CD4-positive, alpha-beta T cell treated with Interleukin-4 for 1 hour (primary cell): ENCODE measurements at regions not wholly inside any gene's neighbourhood (a gene's known extent, or its start where the extent isn't known, plus 50 kb on each side); places are given as distances from the start of the nearest gene placed in this dataset.

Experiments used
- DNase-seq, 2 donors: peaks; one replicate each; pipeline ENCODE4 v3.0.0-alpha.2; 2020 to 2022

DNA sequence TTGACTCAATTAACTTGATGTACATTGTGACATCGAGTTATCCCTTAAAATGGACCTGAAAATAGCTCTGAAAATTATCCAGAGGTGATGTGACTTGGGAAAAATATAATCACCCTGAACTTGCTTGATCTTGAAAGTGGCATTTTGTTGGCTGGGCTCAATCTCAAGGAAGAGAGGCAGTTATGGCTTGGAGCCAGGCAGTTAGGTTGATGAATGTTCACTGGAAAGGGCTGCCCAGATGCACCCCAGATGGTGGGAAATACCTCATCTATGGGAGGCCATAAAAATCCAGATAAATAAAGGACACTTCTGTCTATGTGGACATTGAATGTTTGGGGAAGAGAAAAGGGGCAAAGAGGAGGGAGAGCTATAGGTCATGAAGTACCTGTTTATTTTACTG lies 55.7 kb upstream of the OR5AN1 start:
- no peak for DNase-seq

DNA sequence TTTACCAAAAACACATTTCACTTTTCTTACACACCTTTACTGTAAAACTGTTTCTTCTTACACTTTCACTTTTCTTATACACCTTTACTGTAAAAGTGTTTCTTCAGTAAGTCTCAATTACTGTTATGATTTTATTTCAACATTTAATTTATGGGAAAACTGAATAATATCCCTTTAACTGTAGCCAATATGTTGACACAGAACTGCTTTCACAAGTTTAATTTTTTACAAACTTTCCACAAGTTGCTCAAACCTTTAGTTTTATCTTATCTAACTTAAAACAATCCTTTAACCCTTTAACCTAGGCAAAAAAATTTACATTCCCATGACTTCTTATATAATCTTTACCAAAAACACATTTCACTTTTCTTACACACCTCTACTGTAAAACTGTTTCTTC lies 63.3 kb upstream of the OR5AN1 start:
- DNase-seq: no peak

DNA sequence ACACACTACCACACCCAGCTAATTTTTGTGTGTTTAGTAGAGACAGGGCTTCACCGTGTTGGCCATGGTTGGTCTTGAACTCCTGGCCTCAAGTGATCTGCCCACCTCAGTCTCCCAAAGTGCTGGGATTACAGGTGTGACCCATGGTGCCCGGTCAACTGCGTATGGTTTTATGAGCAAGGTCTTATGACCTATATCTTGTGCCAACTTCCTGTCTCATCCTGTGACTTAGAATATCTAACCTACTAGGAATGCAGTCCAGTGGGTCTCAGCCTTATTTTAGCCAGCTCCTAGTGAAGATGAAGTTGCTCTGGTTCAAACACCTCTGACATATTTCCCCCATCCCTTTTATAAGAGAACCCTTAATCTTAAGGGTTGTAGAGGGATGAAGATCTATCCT lies 66.1 kb upstream of the OR5AN1 start:
- DNase-seq: no peak

- DNase-seq: no peak
Observed at GRCh38 chr11:59291228-59291627, 67.5 kb upstream of the OR5AN1 start.

DNA sequence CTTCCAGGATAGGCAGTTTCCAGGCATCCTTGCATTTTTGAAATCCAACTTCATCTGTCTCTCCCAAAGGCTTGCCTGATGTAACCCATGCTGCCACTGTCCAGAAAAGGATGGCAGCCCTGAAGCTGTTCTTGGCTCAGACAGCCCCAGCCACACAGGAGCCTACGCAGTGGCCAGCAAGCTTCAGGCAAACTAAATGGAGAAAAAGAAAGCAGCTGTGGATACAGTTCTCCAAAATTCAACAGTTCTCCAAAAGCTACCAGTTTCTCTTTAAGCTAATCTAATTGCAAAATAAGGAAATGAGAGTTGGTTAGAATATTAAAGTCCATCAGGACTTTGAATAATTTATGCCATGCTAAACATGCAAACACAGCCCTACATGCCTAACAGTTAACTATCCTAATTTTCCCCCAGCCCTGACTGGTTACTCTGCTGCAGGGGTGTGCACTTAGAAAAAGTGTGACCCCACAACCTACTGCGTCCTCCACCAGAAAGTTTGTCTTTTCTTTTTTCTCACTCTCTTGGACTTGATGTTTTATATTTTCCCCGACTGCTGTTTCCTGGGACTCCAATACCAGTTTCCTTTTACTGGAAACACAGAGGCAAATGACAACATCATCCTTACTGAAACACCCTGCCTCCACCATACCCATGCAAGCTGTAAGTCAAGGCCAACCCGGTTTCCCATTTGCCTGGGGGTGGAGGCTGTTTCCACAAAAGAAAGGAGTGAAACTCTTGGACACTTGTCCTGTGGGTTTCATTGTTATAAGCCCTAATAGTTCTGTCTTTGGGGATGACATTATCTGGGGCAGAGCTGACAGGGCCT lies 69.1 kb upstream of the OR5AN1 start:
- no peak for DNase-seq

- no peak for DNase-seq
Observed at GRCh38 chr11:59285716-59286260, 72.9 kb upstream of the OR5AN1 start.

DNA sequence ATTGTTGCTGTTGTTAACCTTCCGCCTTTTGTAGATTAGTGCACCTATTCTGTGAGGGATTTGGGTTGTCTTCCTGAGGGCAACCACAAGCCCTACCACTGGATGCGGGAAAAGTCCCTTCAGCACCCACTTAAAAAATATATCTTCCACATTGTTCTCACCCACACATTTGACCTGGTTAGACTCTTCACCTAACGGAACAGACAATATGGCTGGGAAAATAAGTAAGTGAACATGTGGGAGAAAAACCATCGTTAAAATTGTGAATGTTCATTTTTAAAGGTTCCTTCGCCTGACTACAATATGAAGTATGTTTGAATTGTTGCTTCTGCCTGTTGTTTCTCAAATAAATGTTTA lies 72.0 kb upstream of the MPEG1 start:
- no peak for DNase-seq

DNA sequence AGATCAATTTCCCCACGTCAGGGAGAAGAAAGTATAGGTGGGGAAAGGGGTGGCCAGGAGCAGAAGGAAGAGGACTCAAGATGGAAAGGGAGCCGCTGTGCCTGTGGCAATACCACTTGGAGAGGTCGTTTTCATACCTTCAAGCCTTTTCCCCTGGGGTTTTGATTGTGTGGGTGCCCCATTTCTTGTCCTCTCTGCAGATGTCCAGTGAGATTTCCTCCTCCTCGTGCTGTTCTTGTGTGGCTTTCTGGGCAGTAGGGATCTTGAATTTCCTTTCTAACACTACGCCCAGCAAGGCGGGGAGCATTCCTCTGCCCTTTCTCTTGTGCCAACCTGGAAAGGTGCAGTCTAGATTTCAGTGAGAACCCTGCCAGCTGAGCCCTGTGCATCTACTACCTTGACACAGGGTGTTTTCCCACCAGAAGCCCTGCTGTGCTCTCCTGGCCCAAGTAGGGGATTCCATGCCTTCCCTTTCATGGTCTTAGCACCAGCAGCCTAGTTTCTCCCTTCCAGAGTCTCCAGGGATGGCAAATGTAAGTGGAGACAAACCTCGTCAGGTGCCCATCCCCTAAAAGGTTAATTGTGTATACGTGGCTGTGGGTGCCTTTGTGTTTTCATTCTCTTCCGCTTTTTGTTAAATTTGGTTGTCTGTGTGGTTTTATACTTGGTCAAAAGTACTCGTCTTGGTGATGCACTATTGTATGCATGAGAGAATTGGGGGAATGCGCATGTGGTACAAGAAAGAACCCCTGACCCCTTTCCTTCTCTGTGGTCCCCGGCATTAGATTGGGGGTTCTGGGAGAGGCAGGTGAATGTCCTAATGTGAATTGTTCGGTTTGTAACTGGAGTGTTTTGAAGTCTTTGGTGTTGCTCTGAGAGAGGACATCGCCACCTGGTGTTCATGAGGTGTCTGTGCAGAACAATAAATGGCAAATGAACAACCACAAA lies 71.4 kb upstream of the MPEG1 start:
- DNase-seq: peak; percentile 65 to 69

DNA sequence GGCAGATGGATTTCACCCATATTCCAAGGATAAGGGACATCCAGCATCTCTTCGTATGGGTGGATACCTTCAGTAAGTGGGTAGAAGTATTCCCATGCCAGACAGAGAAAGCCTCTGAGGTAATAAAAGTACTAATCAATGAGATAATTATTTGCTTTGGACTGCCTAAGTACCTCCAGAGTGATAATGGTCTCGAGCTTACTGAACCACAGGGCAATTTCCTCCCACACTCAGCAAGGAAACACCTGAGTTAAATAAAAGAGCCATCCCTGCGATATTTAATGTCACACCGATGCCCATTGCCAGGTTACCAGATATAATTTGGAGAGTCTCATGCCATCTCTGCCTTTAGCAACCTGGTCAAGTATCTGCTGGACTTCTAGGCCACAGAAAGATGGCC lies 70.6 kb upstream of the MPEG1 start:
- DNase-seq: no peak

- DNase-seq: no peak
Observed at GRCh38 chr11:59281177-59281576, 68.5 kb upstream of the MPEG1 start.

DNA sequence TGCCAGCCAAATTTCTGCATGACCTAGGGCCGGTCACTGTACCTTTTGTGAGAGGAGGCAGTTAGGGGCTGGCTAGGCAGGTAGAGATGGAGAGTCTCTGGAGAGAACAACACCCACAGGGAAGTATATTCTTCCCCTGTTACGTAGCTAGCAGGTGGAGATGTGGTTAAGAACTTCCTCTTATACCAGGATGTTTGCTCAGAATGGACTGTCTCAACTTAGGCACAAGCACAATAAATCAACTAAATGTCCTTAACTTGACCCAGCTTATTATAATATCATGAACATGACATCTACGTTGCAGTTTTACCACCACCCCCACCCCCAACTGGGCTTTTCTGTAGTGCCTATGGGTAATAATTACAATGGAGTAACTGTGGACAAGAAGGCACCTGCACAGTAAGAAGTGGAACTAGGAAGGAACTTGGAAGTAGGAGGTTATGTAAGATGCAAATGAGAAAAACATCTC lies 60.7 kb upstream of the MPEG1 start:
- DNase-seq: peak; percentile 32 to 63

DNA sequence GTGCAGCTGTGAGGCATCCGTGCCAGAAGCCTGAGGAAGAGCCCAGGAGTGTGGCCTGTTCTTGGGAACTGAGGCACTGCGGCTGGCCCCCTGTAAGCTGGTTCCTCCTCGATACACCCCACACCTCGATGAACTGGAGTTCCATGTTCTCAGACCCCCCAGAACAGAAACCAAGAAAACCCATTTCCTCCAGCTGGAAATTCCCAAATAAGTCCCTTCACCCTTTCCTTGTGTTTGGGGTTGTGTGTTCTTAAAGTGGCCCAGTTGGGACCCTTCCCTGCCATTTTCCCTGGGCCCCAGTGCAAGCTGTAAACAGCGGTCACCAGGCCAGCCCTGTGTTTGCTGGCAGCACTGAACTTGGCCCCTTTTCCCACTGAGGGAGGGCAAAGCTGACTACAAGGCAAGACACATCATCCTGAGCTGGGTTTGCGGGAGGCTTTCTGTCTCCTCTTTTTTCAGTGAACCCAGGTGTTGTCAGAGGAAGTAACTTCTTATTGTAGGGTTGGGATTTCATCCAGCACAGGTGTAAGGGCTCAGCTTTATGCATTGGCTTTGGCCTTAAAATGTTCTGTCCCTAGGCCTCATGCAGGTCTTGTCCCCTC lies 60.1 kb upstream of the MPEG1 start:
- DNase-seq: no peak

GRCh38 chr11:59271811-59272327 lies 59.1 kb upstream of the MPEG1 start:
- no peak for DNase-seq

DNA sequence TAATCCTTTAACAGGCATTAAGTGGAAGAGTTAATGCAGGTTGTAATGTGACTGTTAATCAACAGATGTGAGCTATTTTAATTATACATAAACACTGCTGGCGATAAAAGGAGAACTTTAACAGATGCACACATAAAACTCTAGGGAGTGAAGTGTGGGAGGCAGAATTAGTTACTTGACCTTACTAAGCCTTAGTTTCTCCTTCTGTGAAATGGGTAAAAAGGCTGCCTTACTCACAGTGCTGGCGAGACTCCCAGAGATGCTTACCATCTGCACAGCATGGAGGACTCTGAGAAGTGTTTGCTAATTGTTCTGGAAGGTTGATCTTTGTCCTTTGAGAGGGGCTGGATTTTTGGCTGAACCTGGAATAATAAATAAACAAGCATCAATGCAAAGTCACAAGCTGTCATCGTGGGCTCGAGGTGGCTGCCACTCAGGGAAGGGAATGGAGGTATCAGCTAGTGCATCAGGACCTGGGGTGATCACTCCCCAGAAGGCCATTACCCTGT lies 58.6 kb upstream of the MPEG1 start:
- no peak for DNase-seq

GRCh38 chr11:59267736-59268475 lies 55.2 kb upstream of the MPEG1 start:
- no peak for DNase-seq

GRCh38 chr11:59267196-59267595 lies 54.5 kb upstream of the MPEG1 start:
- no peak for DNase-seq

- no peak for DNase-seq
Observed at GRCh38 chr11:59266491-59266890, 53.8 kb upstream of the MPEG1 start.

DNA sequence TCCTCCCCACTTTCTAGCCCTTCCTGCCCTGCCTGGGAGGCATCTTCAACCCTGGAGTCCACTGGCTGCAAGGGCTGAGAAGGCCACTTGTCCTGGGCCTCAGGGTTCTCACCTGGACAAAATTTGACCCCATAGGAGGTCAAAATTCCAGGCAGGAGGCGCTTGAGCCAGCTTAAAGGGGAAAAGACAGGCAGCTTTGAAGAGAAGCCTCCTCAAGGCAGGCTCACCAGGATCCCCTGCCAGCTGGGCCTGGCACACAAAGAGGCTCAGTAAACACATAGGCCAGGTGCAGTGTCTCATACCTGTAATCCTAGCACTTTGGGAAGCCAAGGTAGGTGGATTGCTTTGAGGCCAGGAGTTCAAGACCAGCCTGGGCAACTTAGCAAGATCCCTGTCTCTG lies 53.0 kb upstream of the MPEG1 start:
- DNase-seq: no peak

- DNase-seq: no peak
Observed at GRCh38 chr11:59264736-59265135, 52.0 kb upstream of the MPEG1 start.

GRCh38 chr11:59263225-59263894 lies 50.6 kb upstream of the MPEG1 start:
- peak; percentile 16 to 55 for DNase-seq
